Neural progenitor cell (in vitro differentiated cells): ENCODE measurements at regions not wholly inside any gene's neighbourhood (a gene's known extent, or its start where the extent isn't known, plus 50 kb on each side); places are given as distances from the start of the nearest gene placed in this dataset.

Experiments used
- CTCF ChIP-seq: fragments of 200-600 bp; sonication (generic); IDR thresholded peaks from 2 replicates; pipeline ENCODE4 v1.5.1; 2017; ENCODE audit warnings: antibody characterized with exemption, mild to moderate bottlenecking
- EZH2 ChIP-seq: fragments of 200-600 bp; sonication (generic); IDR thresholded peaks from 2 replicates; pipeline ENCODE4 v1.6.1; 2017; ENCODE audit warnings: antibody characterized with exemption, mild to moderate bottlenecking, moderate library complexity

GRCh38 chr14:98963610-98964009 is 308.4 kb downstream of the BCL11B start:
- TF ChIP-seq CTCF (no peak), EZH2 (no peak)
